OCI-LY1 (cell line): ENCODE measurements at regions not wholly inside any gene's neighbourhood (a gene's known extent, or its start where the extent isn't known, plus 50 kb on each side); places are given as distances from the start of the nearest gene placed in this dataset.

Experiments used
- H2AFZ ChIP-seq: fragments of 200-600 bp; sonication (generic), shearing (Covaris generic); 2 replicates; pipeline ENCODE4 v1.6.0; 2014; ENCODE audit warnings: antibody characterized with exemption, mild to moderate bottlenecking, low read length
- H3F3A ChIP-seq: fragments of 200-600 bp; sonication (generic), shearing (Covaris generic); 2 replicates; pipeline ENCODE4 v1.6.0; 2014; ENCODE audit warnings: mild to moderate bottlenecking, antibody characterized with exemption, low read length, moderate library complexity; ENCODE audit not compliant: insufficient read depth
- H3K27ac ChIP-seq: fragments of 200-600 bp; sonication (generic); 2 replicates; pipeline ENCODE4 v1.5.1; 2014; ENCODE audit warnings: low read length, mixed run types, mild to moderate bottlenecking, low read depth; ENCODE audit not compliant: poor library complexity, severe bottlenecking
- H3K27me3 ChIP-seq: fragments of 200-600 bp; sonication (generic); 2 replicates; pipeline ENCODE4 v1.6.0; 2014; ENCODE audit warnings: antibody characterized with exemption, mild to moderate bottlenecking, low read length, moderate library complexity; ENCODE audit not compliant: insufficient read depth
- H3K36me3 ChIP-seq: fragments of 200-600 bp; sonication (generic); 2 replicates; pipeline ENCODE4 v1.6.1; 2014; ENCODE audit warnings: mild to moderate bottlenecking, antibody characterized with exemption, low read length, moderate library complexity, mixed read lengths; ENCODE audit not compliant: insufficient read depth
- H3K4me1 ChIP-seq: fragments of 200-600 bp; sonication (generic); 2 replicates; pipeline ENCODE4 v1.5.1; 2014; ENCODE audit warnings: mild to moderate bottlenecking, low read length, moderate library complexity; ENCODE audit not compliant: insufficient read depth, severe bottlenecking
- H3K4me2 ChIP-seq: fragments of 200-600 bp; sonication (generic), shearing (Covaris generic); 2 replicates; pipeline ENCODE4 v1.6.1; 2014; ENCODE audit warnings: low read length
- H3K4me3 ChIP-seq: fragments of 200-600 bp; sonication (generic); 2 replicates; pipeline ENCODE4 v1.5.1; 2014; ENCODE audit warnings: low read length, low read depth, mild to moderate bottlenecking, mixed read lengths; ENCODE audit not compliant: poor library complexity, severe bottlenecking
- H3K79me2 ChIP-seq: fragments of 200-600 bp; shearing (Covaris generic); 2 replicates; pipeline ENCODE4 v1.6.1; 2016; ENCODE audit warnings: mixed run types, low read length, mixed read lengths; ENCODE audit not compliant: insufficient read depth
- H3K9ac ChIP-seq: fragments of 200-600 bp; sonication (generic), shearing (Covaris generic); 2 replicates; pipeline ENCODE4 v1.6.1; 2014; ENCODE audit warnings: mild to moderate bottlenecking, low read length, mixed read lengths
- H3K9me2 ChIP-seq: fragments of 200-600 bp; sonication (generic), shearing (Covaris generic); 2 replicates; pipeline ENCODE4 v1.6.1; 2014; ENCODE audit warnings: low read depth, mild to moderate bottlenecking, low read length, mixed read lengths
- H3K9me3 ChIP-seq: fragments of 200-600 bp; shearing (Covaris generic); 2 replicates; pipeline ENCODE4 v1.6.1; 2014; ENCODE audit warnings: low read length, mixed read lengths
- H4K20me1 ChIP-seq: fragments of 200-600 bp; sonication (generic), shearing (Covaris generic); 2 replicates; pipeline ENCODE4 v1.6.0; 2016; ENCODE audit warnings: mild to moderate bottlenecking, low read length; ENCODE audit not compliant: insufficient read depth
- CTCF ChIP-seq: fragments of 200-600 bp; sonication (generic), shearing (Covaris generic); IDR thresholded peaks from 2 replicates; pipeline ENCODE4 v1.5.1; 2017; ENCODE audit warnings: mild to moderate bottlenecking, antibody characterized with exemption, low read length, moderate library complexity, mixed read lengths
- EZH2 ChIP-seq: fragments of 200-600 bp; sonication (generic), shearing (Covaris generic); IDR thresholded peaks from 2 replicates; pipeline ENCODE4 v1.8.0; 2017; ENCODE audit warnings: borderline replicate concordance, mixed run types, mild to moderate bottlenecking, antibody characterized with exemption, low read length, moderate library complexity, mixed read lengths

- Histone ChIP-seq H3K9ac (no peak overlapping the region), H2AFZ (no peak overlapping the region)
These were observed 308.3 kb upstream of the HS3ST1 start for GRCh38 chr4:11736978-11737377.

GRCh38 chr4:11735651-11736050, 307.0 kb upstream of the HS3ST1 start:
- Histone ChIP-seq H2AFZ (no peak overlapping the region), H3K9me3 (no peaks in the 10 kb centered on the region), H3K36me3 (no peaks in the 10 kb centered on the region), H3K4me1 (no peaks in the 10 kb centered on the region), H3K79me2 (no peaks in the 10 kb centered on the region), H3K4me2 (no peak overlapping the region), H3K9ac (no peak overlapping the region), H4K20me1 (no peaks in the 10 kb centered on the region), H3K4me3 (no peak overlapping the region), H3K9me2 (no peaks in the 10 kb centered on the region), H3F3A (no peaks in the 10 kb centered on the region), H3K27ac (no peak overlapping the region), H3K27me3 (no peaks in the 10 kb centered on the region)
- TF ChIP-seq EZH2 (no peak), CTCF (no peak)

More at GRCh38 chr4:11736978-11737377, 308.3 kb upstream of the HS3ST1 start:
- H3K4me3 ChIP-seq: no peak overlapping the region
- H3K27ac ChIP-seq: no peak overlapping the region
- TF ChIP-seq CTCF (no peak), EZH2 (no peak)
- no peaks in the 10 kb centered on the region for H3K79me2 ChIP-seq
- H3K27me3 ChIP-seq: no peaks in the 10 kb centered on the region
- H3K9me3 ChIP-seq: no peaks in the 10 kb centered on the region
- H3K4me1 ChIP-seq: no peaks in the 10 kb centered on the region
- H3K4me2 ChIP-seq: no peak overlapping the region
- no peaks in the 10 kb centered on the region for H3K9me2 ChIP-seq
- H3K36me3 ChIP-seq: no peaks in the 10 kb centered on the region
- no peaks in the 10 kb centered on the region for H3F3A ChIP-seq
- H4K20me1 ChIP-seq: no peaks in the 10 kb centered on the region

- Histone ChIP-seq H3K27ac (no peak overlapping the region), H3K27me3 (no peaks in the 10 kb centered on the region), H3K9me2 (no peaks in the 10 kb centered on the region), H3K4me3 (no peak overlapping the region), H3K4me1 (no peaks in the 10 kb centered on the region), H3K79me2 (no peaks in the 10 kb centered on the region), H3K9me3 (no peaks in the 10 kb centered on the region), H3K4me2 (no peak overlapping the region), H3K36me3 (no peaks in the 10 kb centered on the region), H3K9ac (no peak overlapping the region), H4K20me1 (no peaks in the 10 kb centered on the region), H2AFZ (no peak overlapping the region), H3F3A (no peaks in the 10 kb centered on the region)
- no peak for TF ChIP-seq EZH2
- no peak for TF ChIP-seq CTCF
These were observed 303.5 kb upstream of the HS3ST1 start for GRCh38 chr4:11732155-11732554.
